A673 (cell line): ENCODE measurements at regions not wholly inside any gene's neighbourhood (a gene's known extent, or its start where the extent isn't known, plus 50 kb on each side); places are given as distances from the start of the nearest gene placed in this dataset.

Source experiments
- CTCF ChIP-seq: fragments of 300-800, 200-600 bp; sonication (generic); conservative IDR thresholded peaks from 2 replicates; pipeline ENCODE4 v1.5.1; 2017; ENCODE audit warnings: low read depth, mild to moderate bottlenecking, antibody characterized with exemption, low read length, moderate library complexity, mixed read lengths
- EZH2 ChIP-seq: fragments of 200-600 bp; sonication (generic); IDR thresholded peaks from 2 replicates; pipeline ENCODE4 v1.6.1; 2017; ENCODE audit warnings: borderline replicate concordance, low read depth, mild to moderate bottlenecking, mixed read lengths, antibody characterized with exemption, low read length; ENCODE audit not compliant: poor library complexity, severe bottlenecking

GRCh38 chr4:126529997-126530396 lies 1102.8 kb upstream of the INTU start:
- no peak for TF ChIP-seq EZH2
- no peak for TF ChIP-seq CTCF
